GM12891 (cell line): ENCODE measurements at regions not wholly inside any gene's neighbourhood (a gene's known extent, or its start where the extent isn't known, plus 50 kb on each side); places are given as distances from the start of the nearest gene placed in this dataset.

Source experiments
- PAX5 ChIP-seq: IDR thresholded peaks from 2 replicates; pipeline ENCODE4 v1.6.1; 2011; ENCODE audit warnings: low read length, moderate library complexity, mild to moderate bottlenecking; ENCODE audit not compliant: insufficient read depth, severe bottlenecking
- POLR2A ChIP-seq: IDR thresholded peaks from 2 replicates; pipeline ENCODE4 v1.6.1; 2011; ENCODE audit warnings: low read depth, low read length, control low read depth
- POU2F2 ChIP-seq: IDR thresholded peaks from 2 replicates; pipeline ENCODE4 v1.6.1; 2011; ENCODE audit warnings: low read depth, mild to moderate bottlenecking, control low read depth, low read length, moderate library complexity
- SPI1 ChIP-seq: IDR thresholded peaks from 2 replicates; pipeline ENCODE4 v1.6.1; 2011; ENCODE audit warnings: low read depth, low read length, control low read depth

- TF ChIP-seq POLR2A (no peak), SPI1 (peak; percentile 17; the same call in 1 of the 2 replicates), PAX5 (no peak), POU2F2 (no peak)
Observed at GRCh38 chr9:22204240-22204639, 195.1 kb upstream of the CDKN2B start.
